H1 (cell line): ENCODE measurements at regions not wholly inside any gene's neighbourhood (a gene's known extent, or its start where the extent isn't known, plus 50 kb on each side); places are given as distances from the start of the nearest gene placed in this dataset.

Experiments
- CTCF ChIA-PET: fragments of 300-600 bp; sonication (Branson Sonifier 250); formaldehyde crosslinking; loops from one replicate; lab custom pipeline; 2021; ENCODE audit not compliant: partially characterized antibody; lab: Charles Lee
- POLR2A ChIA-PET: fragments of 300-600 bp; sonication (Branson Sonifier 250); formaldehyde crosslinking; loops from one replicate; lab custom pipeline; 2021; ENCODE audit warnings: inconsistent platforms; ENCODE audit not compliant: partially characterized antibody; lab: Charles Lee
- DNase-seq, 2 experiments: peaks; one replicate each; pipeline versions ENCODE4 v3.0.0 to v3.0.0-alpha.2; 2010 to 2022; ENCODE audit warnings: low spot score in 2 of 2, low read depth in 1 of 2, mixed read lengths in 1 of 2
- FAIRE-seq: peaks from 2 replicates; lab custom pipeline; 2011; peaks lifted over from hg19 to GRCh38; lab: Jason Lieb, UNC
- H2AFZ ChIP-seq: 2 replicates; pipeline ENCODE4 v1.8.1; 2012; ENCODE audit warnings: low read length, inconsistent platforms
- H2AK5ac ChIP-seq: 2 replicates; pipeline ENCODE4 v1.6.1; 2013; ENCODE audit warnings: low read depth, low read length
- H2BK120ac ChIP-seq: replicated peaks from 2 replicates; pipeline ENCODE3; 2013; ENCODE audit warnings: low read depth, low read length, inconsistent platforms
- H2BK12ac ChIP-seq: 2 replicates; pipeline ENCODE4 v1.6.1; 2013; ENCODE audit warnings: low read depth, low read length
- H2BK15ac ChIP-seq: 2 replicates; pipeline ENCODE4 v1.6.1; 2013; ENCODE audit warnings: low read length
- H2BK20ac ChIP-seq: 2 replicates; pipeline ENCODE4 v1.6.1; 2013; ENCODE audit warnings: low read length
- H2BK5ac ChIP-seq: 2 replicates; pipeline ENCODE4 v1.6.1; 2013; ENCODE audit warnings: low read depth, low read length
- H3K14ac ChIP-seq: 2 replicates; pipeline ENCODE4 v1.6.1; 2013; ENCODE audit warnings: inconsistent platforms; ENCODE audit not compliant: insufficient read length
- H3K18ac ChIP-seq: 2 replicates; pipeline ENCODE4 v1.6.1; 2013; ENCODE audit warnings: low read length; ENCODE audit errors: extremely low read depth
- H3K23ac ChIP-seq: 2 replicates; pipeline ENCODE4 v1.6.1; 2013; ENCODE audit warnings: inconsistent platforms; ENCODE audit not compliant: insufficient read length
- H3K23me2 ChIP-seq: 2 replicates; pipeline ENCODE4 v1.6.1; 2013; ENCODE audit warnings: low read depth, low read length
- H3K27ac ChIP-seq: 2 replicates; pipeline ENCODE4 v1.6.1; 2011; ENCODE audit warnings: low read depth, low read length, inconsistent platforms
- H3K27me3 ChIP-seq, 4 experiments: replicated peaks in 1 of 4; 1 replicate in 1 of 4; 2 replicates in 3 of 4; pipeline versions ENCODE4 v1.6.1 to v1.8.1; 2011 to 2013; ENCODE audit warnings: low read length in 3 of 4, mild to moderate bottlenecking in 3 of 4, inconsistent platforms in 2 of 4, mixed read lengths in 2 of 4, moderate library complexity in 1 of 4; ENCODE audit not compliant: control insufficient read depth in 3 of 4, insufficient read depth in 3 of 4; ENCODE audit errors: extremely low read depth in 1 of 4
- H3K36me3 ChIP-seq, 4 experiments: 2 replicates each; pipeline versions ENCODE4 v1.6.1 to v1.8.1; 2011 to 2013; ENCODE audit warnings: mild to moderate bottlenecking in 4 of 4, low read length in 3 of 4, moderate library complexity in 2 of 4, control low read depth in 1 of 4, inconsistent platforms in 1 of 4; ENCODE audit not compliant: insufficient read depth in 4 of 4, control insufficient read depth in 2 of 4
- H3K4ac ChIP-seq: replicated peaks from 2 replicates; pipeline ENCODE3; 2013; ENCODE audit warnings: low read length, low read depth, mixed read lengths, inconsistent platforms; ENCODE audit not compliant: insufficient read length
- H3K4me1 ChIP-seq, 4 experiments: replicated peaks in 1 of 4; 1 replicate in 1 of 4; 2 replicates in 3 of 4; pipeline versions ENCODE4 v1.6.1 to v1.8.1; 2011 to 2013; ENCODE audit warnings: low read length in 3 of 4, inconsistent platforms in 2 of 4, mixed read lengths in 1 of 4; ENCODE audit not compliant: insufficient read depth in 4 of 4, control insufficient read depth in 3 of 4
- H3K4me2 ChIP-seq, 2 experiments: 2 replicates each; pipeline versions ENCODE4 v1.6.1 to v1.8.1; 2011 to 2013; ENCODE audit warnings: low read depth in 2 of 2, low read length in 2 of 2, control low read depth in 1 of 2, inconsistent platforms in 1 of 2, mild to moderate bottlenecking in 1 of 2; ENCODE audit not compliant: insufficient read depth in 1 of 2
- H3K4me3 ChIP-seq, 4 experiments: fragments of 200-600, 300-600 bp in 1 of 4; sonication (generic), shearing (Covaris generic), sonication (Bioruptor Twin) in 1 of 4; 2 replicates each; pipeline versions ENCODE4 v1.5.1 to v1.8.1; 2011 to 2016; ENCODE audit warnings: low read length in 4 of 4, low read depth in 3 of 4, control low read depth in 2 of 4, inconsistent platforms in 2 of 4, mild to moderate bottlenecking in 2 of 4, mixed read lengths in 1 of 4, moderate library complexity in 1 of 4; ENCODE audit not compliant: insufficient read depth in 2 of 4; ENCODE audit errors: extremely low read depth in 1 of 4
- H3K56ac ChIP-seq: replicated peaks from 2 replicates; pipeline ENCODE3; 2013; ENCODE audit warnings: low read depth, mild to moderate bottlenecking, mixed read lengths, low read length, inconsistent platforms; ENCODE audit not compliant: insufficient read length
- H3K79me1 ChIP-seq: 2 replicates; pipeline ENCODE4 v1.6.1; 2013; ENCODE audit warnings: low read depth, low read length, control low read depth
- H3K79me2 ChIP-seq, 2 experiments: 2 replicates each; pipeline versions ENCODE4 v1.6.1 to v1.8.1; 2012 to 2013; ENCODE audit warnings: low read length in 2 of 2, mild to moderate bottlenecking in 2 of 2, inconsistent platforms in 1 of 2; ENCODE audit not compliant: insufficient read depth in 2 of 2, control insufficient read depth in 1 of 2
- H3K9ac ChIP-seq, 4 experiments: replicated peaks in 1 of 4; 1 replicate in 1 of 4; 2 replicates in 3 of 4; pipeline versions ENCODE4 v1.6.1 to v1.8.1; 2011 to 2013; ENCODE audit warnings: low read depth in 3 of 4, low read length in 3 of 4, control low read depth in 2 of 4, mild to moderate bottlenecking in 2 of 4, moderate library complexity in 2 of 4, inconsistent platforms in 1 of 4; ENCODE audit errors: extremely low read depth in 1 of 4
- H3K9me3 ChIP-seq, 2 experiments: 2 replicates each; pipeline versions ENCODE4 v1.6.1 to v1.8.1; 2012 to 2013; ENCODE audit warnings: mild to moderate bottlenecking in 2 of 2, moderate library complexity in 2 of 2, control low read depth in 1 of 2, inconsistent platforms in 1 of 2, low read depth in 1 of 2, low read length in 1 of 2, mixed read lengths in 1 of 2; ENCODE audit not compliant: insufficient read depth in 2 of 2
- H4K20me1 ChIP-seq, 2 experiments: replicated peaks in 1 of 2; 2 replicates each; pipeline versions ENCODE3 to v1.8.1; 2011 to 2013; ENCODE audit warnings: inconsistent platforms in 2 of 2, low read length in 2 of 2, mild to moderate bottlenecking in 1 of 2; ENCODE audit not compliant: insufficient read depth in 2 of 2, control insufficient read depth in 1 of 2
- H4K5ac ChIP-seq: 2 replicates; pipeline ENCODE4 v1.6.1; 2013; ENCODE audit warnings: low read length, low read depth, mixed read lengths, inconsistent platforms; ENCODE audit not compliant: insufficient read length
- H4K8ac ChIP-seq: 2 replicates; pipeline ENCODE4 v1.8.0; 2013; ENCODE audit warnings: mild to moderate bottlenecking, moderate library complexity, low read length, inconsistent platforms; ENCODE audit not compliant: insufficient read depth; ENCODE audit errors: extremely low read depth
- H4K91ac ChIP-seq: replicated peaks from 2 replicates; pipeline ENCODE3; 2013; ENCODE audit warnings: low read length, mixed read lengths, inconsistent platforms; ENCODE audit not compliant: insufficient read length
- ASH2L ChIP-seq: fragments of 200-600, 300-600 bp; sonication (generic); IDR thresholded peaks from one replicate; pipeline ENCODE4 v1.7.1; 2017; ENCODE audit warnings: low read length
- CHD1 ChIP-seq: IDR thresholded peaks from 2 replicates; pipeline ENCODE4 v1.6.1; 2012; ENCODE audit warnings: low read depth, low read length, improper control_type of control experiment
- CTBP2 ChIP-seq: IDR thresholded peaks from 2 replicates; pipeline ENCODE4 v1.7.0; 2011; ENCODE audit warnings: borderline replicate concordance, mild to moderate bottlenecking, moderate library complexity, mixed read lengths, low read length; ENCODE audit not compliant: insufficient read depth, insufficient read length
- EZH2 ChIP-seq: fragments of 200-600 bp; sonication (generic); IDR thresholded peaks from 2 replicates; pipeline ENCODE4 v1.7.1; 2012; ENCODE audit warnings: low read depth, mild to moderate bottlenecking, moderate library complexity, low read length, inconsistent platforms; ENCODE audit not compliant: severe bottlenecking
- SP1 ChIP-seq: IDR thresholded peaks from 2 replicates; pipeline ENCODE4 v1.6.1; 2011; ENCODE audit warnings: low read depth, low read length
- SRF ChIP-seq: IDR thresholded peaks from 2 replicates; pipeline ENCODE4 v1.6.1; 2011; ENCODE audit warnings: mild to moderate bottlenecking, low read depth, low read length, moderate library complexity
- WGBS, 2 experiments: shearing (Covaris generic) in 1 of 2; methylation state at CpG; one replicate each; pipeline versions ENCODE4 v1.1.6 to v1.1.7; 2013 to 2015; ENCODE audit warnings: low lambda C conversion rate in 2 of 2, mixed read lengths in 2 of 2, inconsistent platforms in 1 of 2, low coverage in 1 of 2, missing lambda C conversion rate in 1 of 2; ENCODE audit not compliant: insufficient replicate concordance in 2 of 2, insufficient coverage in 1 of 2, insufficient read length in 1 of 2; ENCODE audit errors: extremely low coverage in 1 of 2, missing lambda C conversion rate in 1 of 2; 5-methylcytosine and 5-hydroxymethylcytosine counted together
- TF ChIP-seq, protein P1 (sequence below), 3 experiments: IDR thresholded peaks; 1 replicate in 2 of 3; 2 replicates in 1 of 3; pipeline versions ENCODE4 v1.5.1 to v1.6.1; 2011; ENCODE audit warnings: low read length in 3 of 3, mild to moderate bottlenecking in 3 of 3, inconsistent platforms in 2 of 3, low read depth in 1 of 3, moderate library complexity in 1 of 3; ENCODE audit not compliant: insufficient read depth in 1 of 3; ENCODE audit errors: control extremely low read depth in 1 of 3

DNA sequence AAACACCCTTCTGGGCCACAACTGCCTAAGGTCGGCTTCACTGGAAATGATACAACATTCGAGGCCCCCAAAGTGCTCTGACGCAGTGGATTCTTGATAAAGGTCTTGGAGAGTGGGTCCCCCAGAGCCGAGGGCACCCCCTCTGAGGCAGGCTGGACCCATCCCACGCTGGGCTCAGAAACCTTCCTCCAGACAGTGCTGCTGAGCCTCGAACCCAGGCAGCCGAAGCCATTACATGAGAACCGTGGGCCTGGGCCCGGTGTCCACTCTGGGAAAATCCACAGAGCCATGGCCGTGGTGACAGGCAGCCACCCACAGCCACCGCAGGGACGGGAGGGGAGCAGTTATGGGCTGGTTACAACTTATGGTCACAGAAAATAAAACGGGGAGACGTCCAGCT is 81.4 kb upstream of the ID2 start (continued):
- TF ChIP-seq SRF: no peak
- TF ChIP-seq, all 59 proteins: peak for 0

DNA sequence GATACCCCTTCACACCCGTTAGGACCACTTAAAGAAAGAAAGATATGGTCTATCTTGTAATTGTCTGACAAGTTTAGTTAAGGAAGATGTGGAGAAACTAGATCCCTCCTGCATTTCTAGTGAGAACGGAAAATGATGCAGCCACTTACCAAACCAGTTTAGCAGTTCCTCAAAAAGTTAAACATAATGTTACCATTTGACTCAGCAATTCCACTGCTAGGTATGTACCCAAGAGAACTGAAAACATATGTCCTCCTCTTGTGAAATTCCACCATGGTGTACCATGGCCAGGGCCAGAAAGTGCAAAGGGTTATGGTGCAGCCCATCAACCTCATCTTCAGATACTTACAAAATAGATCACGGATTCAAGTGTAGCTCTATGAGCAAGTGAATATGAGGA is 79.0 kb upstream of the ID2 start:
- no peak for TF ChIP-seq EZH2
- no peak for TF ChIP-seq CHD1
- TF ChIP-seq SP1: no peak
- TF ChIP-seq, protein P1, sequence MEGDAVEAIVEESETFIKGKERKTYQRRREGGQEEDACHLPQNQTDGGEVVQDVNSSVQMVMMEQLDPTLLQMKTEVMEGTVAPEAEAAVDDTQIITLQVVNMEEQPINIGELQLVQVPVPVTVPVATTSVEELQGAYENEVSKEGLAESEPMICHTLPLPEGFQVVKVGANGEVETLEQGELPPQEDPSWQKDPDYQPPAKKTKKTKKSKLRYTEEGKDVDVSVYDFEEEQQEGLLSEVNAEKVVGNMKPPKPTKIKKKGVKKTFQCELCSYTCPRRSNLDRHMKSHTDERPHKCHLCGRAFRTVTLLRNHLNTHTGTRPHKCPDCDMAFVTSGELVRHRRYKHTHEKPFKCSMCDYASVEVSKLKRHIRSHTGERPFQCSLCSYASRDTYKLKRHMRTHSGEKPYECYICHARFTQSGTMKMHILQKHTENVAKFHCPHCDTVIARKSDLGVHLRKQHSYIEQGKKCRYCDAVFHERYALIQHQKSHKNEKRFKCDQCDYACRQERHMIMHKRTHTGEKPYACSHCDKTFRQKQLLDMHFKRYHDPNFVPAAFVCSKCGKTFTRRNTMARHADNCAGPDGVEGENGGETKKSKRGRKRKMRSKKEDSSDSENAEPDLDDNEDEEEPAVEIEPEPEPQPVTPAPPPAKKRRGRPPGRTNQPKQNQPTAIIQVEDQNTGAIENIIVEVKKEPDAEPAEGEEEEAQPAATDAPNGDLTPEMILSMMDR (IDR thresholded peaks at IDR 0.05; ENCODE audit: control extremely low read depth in 1 of 3, insufficient read depth in 1 of 3, low read depth in 1 of 3, low read length in 3 of 3): no peak
- no peak for TF ChIP-seq CTBP2
- no peak for TF ChIP-seq ASH2L
- TF ChIP-seq, all 59 proteins: peak for 0
- H3K14ac ChIP-seq: no peak overlapping the region
- H3K79me1 ChIP-seq: no peaks in the 10 kb centered on the region
- no peak overlapping the region for H4K8ac ChIP-seq
- no peaks in the 10 kb centered on the region; the same call in 1 of the 2 replicates for H3K23me2 ChIP-seq
- no peak overlapping the region for H3K4me3 ChIP-seq
- H3K27ac ChIP-seq: no peak overlapping the region
- no peak overlapping the region for H2BK12ac ChIP-seq
- H2AK5ac ChIP-seq: no peak overlapping the region
- no peak overlapping the region for H3K4me2 ChIP-seq
- no peaks in the 10 kb centered on the region for H4K20me1 ChIP-seq
- H2BK5ac ChIP-seq: no peak overlapping the region
- H3K9me3 ChIP-seq: no peaks in the 10 kb centered on the region
- H3K18ac ChIP-seq: no peak overlapping the region
- no peak overlapping the region for H3K23ac ChIP-seq
- H2BK20ac ChIP-seq: no peak overlapping the region
- H3K4ac ChIP-seq: no peak overlapping the region
- no peaks in the 10 kb centered on the region for H3K27me3 ChIP-seq
- no peak overlapping the region for H4K5ac ChIP-seq
- H2BK120ac ChIP-seq: no peak overlapping the region
- H3K36me3 ChIP-seq: no peaks in the 10 kb centered on the region
- DNase-seq (no peak), FAIRE-seq (no peak)
- no peak overlapping the region for H2BK15ac ChIP-seq
- POLR2A ChIA-PET: no interaction called here
- H4K91ac ChIP-seq: no peak overlapping the region
- no peak overlapping the region for H3K9ac ChIP-seq
- no peaks in the 10 kb centered on the region for H3K79me2 ChIP-seq
- H3K4me1 ChIP-seq: no peaks in the 10 kb centered on the region
- no peak overlapping the region for H2AFZ ChIP-seq
- 92% methylated on average over 3 of the region's 3 CpGs; no CpG with 5 or more reads in 1 of the 2 experiments for WGBS, 2 experiments
- CTCF ChIA-PET: no interaction called here
- no peak overlapping the region for H3K56ac ChIP-seq
